ENCODE measurements at regions not wholly inside any gene's neighbourhood (a gene's known extent, or its start where the extent isn't known, plus 50 kb on each side); places are given as distances from the start of the nearest gene placed in this dataset.

DNA sequence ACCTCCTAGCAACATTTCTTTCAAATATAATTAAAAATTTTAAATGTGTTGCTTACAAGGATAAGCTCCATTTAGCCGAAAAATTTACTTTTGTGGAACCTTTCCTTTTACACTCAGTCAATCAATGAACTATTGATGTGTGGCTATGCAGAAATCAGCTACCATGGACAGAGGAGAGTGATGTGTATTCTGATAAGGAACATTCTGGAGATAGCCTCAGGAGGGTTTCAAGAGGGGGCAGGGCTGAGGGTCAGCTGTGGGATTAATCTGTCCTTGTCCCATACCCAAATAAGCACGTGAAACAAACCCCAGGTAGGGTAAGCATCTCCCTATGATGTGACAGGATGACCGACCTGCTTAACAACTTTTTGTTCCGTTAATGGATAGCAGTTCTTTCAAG, 192.6 kb upstream of the PROK2 start:
- Histone ChIP-seq H3K4me1 (ENCODE audit: insufficient read depth, low read length, poor library complexity, severe bottlenecking) (no peaks in the 10 kb centered on the region), H3K36me3 (ENCODE audit: insufficient read depth, low read length, poor library complexity, severe bottlenecking) (no peaks in the 10 kb centered on the region), H3K27me3 (replicated peaks; ENCODE audit: insufficient read depth, low read depth, low read length, poor library complexity) (no peaks in the 10 kb centered on the region), H3K9me3 (ENCODE audit: low read depth, low read length, poor library complexity, severe bottlenecking) (no peaks in the 10 kb centered on the region), H3K4me3 (ENCODE audit: low read depth, low read length, poor library complexity, severe bottlenecking) (no peak overlapping the region), H3K27ac (ENCODE audit: low read depth, low read length, poor library complexity, severe bottlenecking) (no peak overlapping the region)
- ChIA-PET POLR2A (ENCODE audit: low non-redundant PET) (no interaction called here), CTCF (no interaction called here)
- intact Hi-C loops (cut with micrococcal nuclease; ENCODE audit: unreplicated experiment): no loop called here
- no TSS peak for BruUV-seq (replicated peaks)
- TF ChIP-seq EZH2 (IDR thresholded peaks at IDR 0.05; ENCODE audit: borderline replicate concordance, low read depth, low read length, poor library complexity, severe bottlenecking): no peak
- TF ChIP-seq, protein P1, sequence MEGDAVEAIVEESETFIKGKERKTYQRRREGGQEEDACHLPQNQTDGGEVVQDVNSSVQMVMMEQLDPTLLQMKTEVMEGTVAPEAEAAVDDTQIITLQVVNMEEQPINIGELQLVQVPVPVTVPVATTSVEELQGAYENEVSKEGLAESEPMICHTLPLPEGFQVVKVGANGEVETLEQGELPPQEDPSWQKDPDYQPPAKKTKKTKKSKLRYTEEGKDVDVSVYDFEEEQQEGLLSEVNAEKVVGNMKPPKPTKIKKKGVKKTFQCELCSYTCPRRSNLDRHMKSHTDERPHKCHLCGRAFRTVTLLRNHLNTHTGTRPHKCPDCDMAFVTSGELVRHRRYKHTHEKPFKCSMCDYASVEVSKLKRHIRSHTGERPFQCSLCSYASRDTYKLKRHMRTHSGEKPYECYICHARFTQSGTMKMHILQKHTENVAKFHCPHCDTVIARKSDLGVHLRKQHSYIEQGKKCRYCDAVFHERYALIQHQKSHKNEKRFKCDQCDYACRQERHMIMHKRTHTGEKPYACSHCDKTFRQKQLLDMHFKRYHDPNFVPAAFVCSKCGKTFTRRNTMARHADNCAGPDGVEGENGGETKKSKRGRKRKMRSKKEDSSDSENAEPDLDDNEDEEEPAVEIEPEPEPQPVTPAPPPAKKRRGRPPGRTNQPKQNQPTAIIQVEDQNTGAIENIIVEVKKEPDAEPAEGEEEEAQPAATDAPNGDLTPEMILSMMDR (conservative IDR thresholded peaks at IDR 0.05; ENCODE audit: low read depth, low read length): no peak
- no peak for DNase-seq (ENCODE audit: low spot score)

DNA sequence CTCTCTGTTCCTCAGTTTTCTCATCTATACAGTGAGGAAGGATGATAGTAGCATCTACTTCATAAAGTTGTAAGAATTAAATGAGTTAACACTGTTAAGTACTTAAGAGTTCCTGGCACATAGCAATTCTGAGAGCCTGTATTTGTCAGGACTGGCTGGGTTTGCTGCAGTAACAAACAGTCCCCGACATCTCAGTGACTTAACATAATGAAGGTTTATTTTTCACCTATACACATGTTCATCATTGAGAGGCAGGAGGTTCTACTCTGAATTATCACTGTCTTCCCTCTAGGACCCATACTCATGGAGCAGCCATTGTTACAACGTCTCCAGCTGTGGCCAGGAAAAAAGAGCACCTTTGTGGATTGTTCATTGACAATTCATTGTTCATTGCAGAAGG, 190.6 kb upstream of the PROK2 start:
- ChIA-PET CTCF (no interaction called here), POLR2A (ENCODE audit: low non-redundant PET) (no interaction called here)
- TF ChIP-seq EZH2 (IDR thresholded peaks at IDR 0.05; ENCODE audit: borderline replicate concordance, low read depth, low read length, poor library complexity, severe bottlenecking): no peak
- TF ChIP-seq, protein P1 (conservative IDR thresholded peaks at IDR 0.05; ENCODE audit: low read depth, low read length): no peak
- H3K36me3 ChIP-seq (ENCODE audit: insufficient read depth, low read length, poor library complexity, severe bottlenecking): no peaks in the 10 kb centered on the region
- no peaks in the 10 kb centered on the region for H3K27me3 ChIP-seq (replicated peaks; ENCODE audit: insufficient read depth, low read depth, low read length, poor library complexity)
- H3K9me3 ChIP-seq (ENCODE audit: low read depth, low read length, poor library complexity, severe bottlenecking): no peaks in the 10 kb centered on the region
- H3K4me3 ChIP-seq (ENCODE audit: low read depth, low read length, poor library complexity, severe bottlenecking): no peak overlapping the region
- no peaks in the 10 kb centered on the region for H3K4me1 ChIP-seq (ENCODE audit: insufficient read depth, low read length, poor library complexity, severe bottlenecking)
- intact Hi-C loops (cut with micrococcal nuclease; ENCODE audit: unreplicated experiment): no loop called here
- BruUV-seq (replicated peaks): no TSS peak
- no peak overlapping the region for H3K27ac ChIP-seq (ENCODE audit: low read depth, low read length, poor library complexity, severe bottlenecking)
- DNase-seq (ENCODE audit: low spot score): no peak

DNA sequence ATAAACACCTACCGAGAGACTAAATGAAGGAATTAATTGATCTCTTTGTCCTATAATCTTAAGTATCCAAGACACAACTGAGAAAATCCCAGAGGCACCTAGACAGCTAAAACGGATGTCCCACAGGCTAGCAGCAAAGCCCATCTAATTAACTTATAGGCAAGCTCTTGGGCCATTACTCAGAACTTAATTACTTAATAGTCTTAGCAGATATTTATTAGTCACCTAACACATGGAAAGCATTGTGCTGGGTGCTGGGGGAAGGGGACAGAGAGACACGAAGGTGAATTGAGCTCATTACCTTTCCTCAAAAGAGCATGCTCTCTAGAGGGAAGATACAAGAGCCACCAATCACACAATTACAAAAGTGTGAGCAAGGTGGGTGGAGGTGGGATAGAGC, 189.8 kb upstream of the PROK2 start:
- Histone ChIP-seq H3K9me3 (ENCODE audit: low read depth, low read length, poor library complexity, severe bottlenecking) (no peaks in the 10 kb centered on the region), H3K4me1 (ENCODE audit: insufficient read depth, low read length, poor library complexity, severe bottlenecking) (no peaks in the 10 kb centered on the region), H3K4me3 (ENCODE audit: low read depth, low read length, poor library complexity, severe bottlenecking) (no peak overlapping the region), H3K36me3 (ENCODE audit: insufficient read depth, low read length, poor library complexity, severe bottlenecking) (no peaks in the 10 kb centered on the region), H3K27ac (ENCODE audit: low read depth, low read length, poor library complexity, severe bottlenecking) (no peak overlapping the region), H3K27me3 (replicated peaks; ENCODE audit: insufficient read depth, low read depth, low read length, poor library complexity) (no peaks in the 10 kb centered on the region)
- ChIA-PET POLR2A (ENCODE audit: low non-redundant PET) (no interaction called here), CTCF (no interaction called here)
- intact Hi-C loops (cut with micrococcal nuclease; ENCODE audit: unreplicated experiment): no loop called here
- BruUV-seq (replicated peaks): no TSS peak
- no peak for TF ChIP-seq EZH2 (IDR thresholded peaks at IDR 0.05; ENCODE audit: borderline replicate concordance, low read depth, low read length, poor library complexity, severe bottlenecking)
- TF ChIP-seq, protein P1 (conservative IDR thresholded peaks at IDR 0.05; ENCODE audit: low read depth, low read length): no peak
- no peak for DNase-seq (ENCODE audit: low spot score)
